ENCODE measurements at regions not wholly inside any gene's neighbourhood (a gene's known extent, or its start where the extent isn't known, plus 50 kb on each side); places are given as distances from the start of the nearest gene placed in this dataset.

- Histone ChIP-seq H3K4me3 (ENCODE audit: low read length) (no peak overlapping the region), H3K9me3 (ENCODE audit: low read length) (no peaks in the 10 kb centered on the region), H3K36me3 (ENCODE audit: insufficient read depth, low read length) (no peaks in the 10 kb centered on the region), H3K4me2 (ENCODE audit: low read length) (no peak overlapping the region), H3K27me3 (ENCODE audit: insufficient read depth, low read depth, low read length) (no peaks in the 10 kb centered on the region), H2AFZ (ENCODE audit: low read depth, low read length) (no peak overlapping the region), H3F3A (ENCODE audit: insufficient read depth, low read length, poor library complexity, severe bottlenecking) (no peaks in the 10 kb centered on the region), H3K27ac (ENCODE audit: low read length) (no peak overlapping the region), H3K9ac (ENCODE audit: low read length) (no peak overlapping the region), H3K79me2 (replicated peaks; ENCODE audit: insufficient read depth, low read length) (no peaks in the 10 kb centered on the region), H3K9me2 (ENCODE audit: insufficient read depth, low read length) (no peaks in the 10 kb centered on the region), H4K20me1 (ENCODE audit: insufficient read depth) (no peaks in the 10 kb centered on the region)
- TF ChIP-seq POLR2AphosphoS5 (IDR thresholded peaks at IDR 0.05) (no peak), SMC3 (conservative IDR thresholded peaks at IDR 0.05; ENCODE audit: poor library complexity) (no peak), EZH2 (IDR thresholded peaks at IDR 0.05; ENCODE audit: borderline replicate concordance, insufficient read depth, low read length, poor library complexity, severe bottlenecking) (no peak), EP300 (conservative IDR thresholded peaks at IDR 0.05; ENCODE audit: poor library complexity, severe bottlenecking) (no peak), REST (IDR thresholded peaks at IDR 0.05; ENCODE audit: borderline replicate concordance) (no peak), MXI1 (conservative IDR thresholded peaks at IDR 0.05; ENCODE audit: poor library complexity, severe bottlenecking) (no peak), RAD21 (conservative IDR thresholded peaks at IDR 0.05) (no peak), TAF1 (IDR thresholded peaks at IDR 0.05; ENCODE audit: low read depth) (no peak)
- TF ChIP-seq, protein P1, sequence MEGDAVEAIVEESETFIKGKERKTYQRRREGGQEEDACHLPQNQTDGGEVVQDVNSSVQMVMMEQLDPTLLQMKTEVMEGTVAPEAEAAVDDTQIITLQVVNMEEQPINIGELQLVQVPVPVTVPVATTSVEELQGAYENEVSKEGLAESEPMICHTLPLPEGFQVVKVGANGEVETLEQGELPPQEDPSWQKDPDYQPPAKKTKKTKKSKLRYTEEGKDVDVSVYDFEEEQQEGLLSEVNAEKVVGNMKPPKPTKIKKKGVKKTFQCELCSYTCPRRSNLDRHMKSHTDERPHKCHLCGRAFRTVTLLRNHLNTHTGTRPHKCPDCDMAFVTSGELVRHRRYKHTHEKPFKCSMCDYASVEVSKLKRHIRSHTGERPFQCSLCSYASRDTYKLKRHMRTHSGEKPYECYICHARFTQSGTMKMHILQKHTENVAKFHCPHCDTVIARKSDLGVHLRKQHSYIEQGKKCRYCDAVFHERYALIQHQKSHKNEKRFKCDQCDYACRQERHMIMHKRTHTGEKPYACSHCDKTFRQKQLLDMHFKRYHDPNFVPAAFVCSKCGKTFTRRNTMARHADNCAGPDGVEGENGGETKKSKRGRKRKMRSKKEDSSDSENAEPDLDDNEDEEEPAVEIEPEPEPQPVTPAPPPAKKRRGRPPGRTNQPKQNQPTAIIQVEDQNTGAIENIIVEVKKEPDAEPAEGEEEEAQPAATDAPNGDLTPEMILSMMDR (IDR thresholded peaks at IDR 0.05; ENCODE audit: poor library complexity, severe bottlenecking) = no peak
These were observed 198.7 kb downstream of the NPHP4 start for GRCh38 chr1:5793516-5793915.

DNA sequence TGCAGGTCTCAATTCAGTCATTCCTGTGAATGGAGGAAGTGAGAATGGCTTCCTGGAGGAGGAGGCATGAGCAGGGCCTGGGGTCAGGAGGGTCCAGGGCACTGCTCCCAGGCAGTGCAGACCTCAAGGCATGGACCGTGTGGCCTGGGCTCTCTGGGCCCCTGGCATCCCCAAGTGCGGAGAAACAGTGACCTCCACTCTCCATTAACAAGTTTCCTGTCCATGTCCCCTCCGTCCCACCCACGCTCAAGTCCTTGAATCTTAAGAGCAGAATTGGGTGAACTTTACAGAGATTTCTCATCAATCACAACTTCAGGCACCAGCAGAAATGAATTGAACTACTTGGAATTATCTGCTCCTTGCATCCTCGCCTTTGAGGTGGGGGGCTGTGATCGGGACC, 211.1 kb downstream of the NPHP4 start:
- no peaks in the 10 kb centered on the region for H3F3A ChIP-seq (ENCODE audit: insufficient read depth, low read length, poor library complexity, severe bottlenecking)
- H3K79me2 ChIP-seq (replicated peaks; ENCODE audit: insufficient read depth, low read length) = no peaks in the 10 kb centered on the region
- no peak overlapping the region for H2AFZ ChIP-seq (ENCODE audit: low read depth, low read length)
- no peak overlapping the region for H3K4me3 ChIP-seq (ENCODE audit: low read length)
- no peak overlapping the region for H3K9ac ChIP-seq (ENCODE audit: low read length)
- TF ChIP-seq, protein P1 (IDR thresholded peaks at IDR 0.05; ENCODE audit: poor library complexity, severe bottlenecking) = no peak
- no peak for TF ChIP-seq POLR2AphosphoS5 (IDR thresholded peaks at IDR 0.05)
- TF ChIP-seq RAD21 (conservative IDR thresholded peaks at IDR 0.05) = no peak
- TF ChIP-seq TAF1 (IDR thresholded peaks at IDR 0.05; ENCODE audit: low read depth) = no peak
- TF ChIP-seq SMC3 (conservative IDR thresholded peaks at IDR 0.05; ENCODE audit: poor library complexity) = no peak
- TF ChIP-seq EZH2 (IDR thresholded peaks at IDR 0.05; ENCODE audit: borderline replicate concordance, insufficient read depth, low read length, poor library complexity, severe bottlenecking) = no peak
- no peak for TF ChIP-seq MXI1 (conservative IDR thresholded peaks at IDR 0.05; ENCODE audit: poor library complexity, severe bottlenecking)
- TF ChIP-seq REST (IDR thresholded peaks at IDR 0.05; ENCODE audit: borderline replicate concordance) = no peak
- TF ChIP-seq EP300 (conservative IDR thresholded peaks at IDR 0.05; ENCODE audit: poor library complexity, severe bottlenecking) = no peak
- no peak overlapping the region for H3K4me2 ChIP-seq (ENCODE audit: low read length)
- H3K9me3 ChIP-seq (ENCODE audit: low read length) = no peaks in the 10 kb centered on the region
- H3K27me3 ChIP-seq (ENCODE audit: insufficient read depth, low read depth, low read length) = no peaks in the 10 kb centered on the region
- no peak overlapping the region for H3K27ac ChIP-seq (ENCODE audit: low read length)
- H4K20me1 ChIP-seq (ENCODE audit: insufficient read depth) = no peaks in the 10 kb centered on the region
- no peaks in the 10 kb centered on the region for H3K36me3 ChIP-seq (ENCODE audit: insufficient read depth, low read length)
- H3K9me2 ChIP-seq (ENCODE audit: insufficient read depth, low read length) = no peaks in the 10 kb centered on the region
